SHP77 treated with DMSO at 0.1 percent for 48 hours (cell line): ENCODE measurements at regions not wholly inside any gene's neighbourhood (a gene's known extent, or its start where the extent isn't known, plus 50 kb on each side); places are given as distances from the start of the nearest gene placed in this dataset.

ENCODE experiments used
- DNase-seq: peaks from one replicate; lab custom pipeline; 2025; lab: John Stamatoyannopoulos, UW

DNA sequence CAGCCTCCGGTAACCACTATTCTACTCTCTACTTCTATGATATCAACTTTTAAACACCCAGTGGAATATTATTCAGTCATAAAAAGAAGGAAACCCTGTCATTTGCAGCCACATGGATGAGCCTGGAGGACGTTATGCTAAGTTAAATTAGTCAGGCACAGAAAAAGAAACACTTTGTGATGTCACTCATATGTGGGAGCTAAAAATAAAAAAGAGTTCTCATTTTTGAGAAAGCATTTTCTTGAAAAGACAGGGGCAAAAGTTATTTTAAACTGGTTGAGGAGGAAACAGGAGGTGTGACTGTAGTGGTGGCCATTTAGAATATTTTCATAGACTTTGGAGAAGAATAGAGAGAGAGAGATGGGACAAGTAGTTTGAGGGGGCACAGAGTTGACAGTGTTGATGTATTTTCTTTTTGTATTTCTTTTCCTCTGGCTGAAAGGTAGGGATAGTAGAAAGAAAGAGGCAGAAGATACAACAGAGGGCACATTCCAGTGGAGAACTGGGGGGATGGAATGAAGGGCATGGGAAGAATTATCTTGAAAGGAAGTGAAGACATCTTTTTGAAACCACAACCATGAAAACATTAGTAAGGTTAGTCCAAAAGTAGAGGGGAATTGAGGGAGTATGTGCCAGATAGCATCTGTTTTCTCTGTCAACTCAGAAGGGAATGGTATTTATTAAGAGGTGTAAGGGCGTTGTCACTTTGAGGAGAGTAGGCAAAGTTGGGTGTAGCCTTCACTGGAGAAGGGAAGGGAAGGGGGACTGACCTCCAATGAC, 181.3 kb upstream of the GMDS start:
- DNase-seq: no peak

DNA sequence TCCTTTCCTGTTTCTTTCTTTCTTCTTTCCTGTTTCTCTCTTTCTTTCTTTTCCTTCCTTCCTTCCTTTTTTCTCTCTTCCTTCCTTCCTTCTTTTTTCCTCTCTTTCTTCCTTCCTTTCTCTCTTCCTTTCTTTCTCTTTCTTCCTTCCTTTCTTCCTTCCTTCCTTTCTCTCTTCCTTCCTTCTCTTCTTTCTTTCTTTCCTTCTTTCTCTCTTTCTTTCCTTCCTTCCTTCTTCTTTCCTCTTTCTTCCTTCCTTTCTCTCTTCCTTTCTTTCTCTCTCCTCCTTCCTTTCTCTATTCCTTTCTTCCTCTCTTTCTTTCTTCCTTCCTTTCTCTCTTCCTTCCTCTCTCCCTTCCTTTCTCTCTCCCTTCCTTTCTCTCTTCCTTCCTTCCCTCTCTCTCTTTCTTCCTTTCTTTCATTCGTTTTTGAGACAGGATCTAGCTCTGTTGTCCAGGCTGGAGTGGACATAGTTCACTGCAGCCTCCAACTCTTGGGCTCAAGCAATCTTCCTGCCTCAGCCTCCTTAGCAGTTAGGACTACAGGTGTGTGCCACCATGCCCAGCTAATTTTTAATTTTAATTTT, 170.8 kb upstream of the GMDS start:
- no peak for DNase-seq

DNA sequence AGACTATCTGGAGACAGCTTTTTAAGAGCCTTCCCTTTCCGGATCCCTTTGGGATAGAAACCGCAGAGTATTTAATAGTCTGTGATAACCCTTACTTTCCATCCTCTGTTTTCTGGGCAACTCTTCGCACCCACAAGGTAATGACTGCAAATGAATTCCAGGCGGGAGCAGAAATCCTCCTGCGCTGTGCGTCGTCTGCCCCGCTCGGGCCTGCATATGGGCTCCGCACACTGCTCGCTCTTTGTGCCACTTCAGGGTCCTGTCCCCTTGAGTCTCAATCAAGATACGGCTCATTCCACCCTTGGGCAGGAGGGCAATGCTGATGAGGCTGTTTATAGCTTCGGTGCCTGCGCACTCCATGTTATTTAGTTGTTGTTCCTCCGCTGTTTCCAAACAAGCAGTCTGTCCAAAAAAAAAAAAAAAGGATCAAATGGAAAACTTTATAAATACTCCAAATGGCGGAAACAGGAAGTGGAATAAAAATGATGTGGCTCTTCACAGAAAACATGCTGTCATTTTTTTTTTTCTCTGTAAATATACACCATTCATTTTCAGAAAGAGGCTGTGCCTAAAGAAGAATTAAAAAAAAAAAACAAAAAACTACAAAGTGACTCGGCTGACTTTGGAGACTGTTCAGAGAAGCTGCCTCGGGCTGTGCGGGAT, 169.6 kb upstream of the GMDS start:
- DNase-seq: no peak

DNA sequence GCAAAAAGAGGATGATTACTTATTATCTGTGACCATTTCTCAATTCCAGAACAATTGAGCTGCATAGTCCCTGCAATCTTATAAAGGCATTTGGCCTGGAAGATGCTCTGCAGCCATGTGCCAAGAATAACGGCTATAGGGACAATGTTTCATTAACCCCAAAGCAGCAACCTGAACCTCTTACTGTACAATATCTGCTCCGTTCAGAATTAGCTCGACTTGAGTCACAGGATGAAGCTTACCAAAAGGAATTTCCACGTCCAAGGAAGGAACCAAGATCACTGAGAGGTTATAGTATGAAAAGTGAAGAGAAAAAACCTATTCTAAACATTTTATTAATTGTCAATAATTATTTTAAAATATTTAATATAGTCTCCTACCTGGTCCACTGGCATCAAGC, 167.3 kb upstream of the GMDS start:
- DNase-seq: no peak

DNA sequence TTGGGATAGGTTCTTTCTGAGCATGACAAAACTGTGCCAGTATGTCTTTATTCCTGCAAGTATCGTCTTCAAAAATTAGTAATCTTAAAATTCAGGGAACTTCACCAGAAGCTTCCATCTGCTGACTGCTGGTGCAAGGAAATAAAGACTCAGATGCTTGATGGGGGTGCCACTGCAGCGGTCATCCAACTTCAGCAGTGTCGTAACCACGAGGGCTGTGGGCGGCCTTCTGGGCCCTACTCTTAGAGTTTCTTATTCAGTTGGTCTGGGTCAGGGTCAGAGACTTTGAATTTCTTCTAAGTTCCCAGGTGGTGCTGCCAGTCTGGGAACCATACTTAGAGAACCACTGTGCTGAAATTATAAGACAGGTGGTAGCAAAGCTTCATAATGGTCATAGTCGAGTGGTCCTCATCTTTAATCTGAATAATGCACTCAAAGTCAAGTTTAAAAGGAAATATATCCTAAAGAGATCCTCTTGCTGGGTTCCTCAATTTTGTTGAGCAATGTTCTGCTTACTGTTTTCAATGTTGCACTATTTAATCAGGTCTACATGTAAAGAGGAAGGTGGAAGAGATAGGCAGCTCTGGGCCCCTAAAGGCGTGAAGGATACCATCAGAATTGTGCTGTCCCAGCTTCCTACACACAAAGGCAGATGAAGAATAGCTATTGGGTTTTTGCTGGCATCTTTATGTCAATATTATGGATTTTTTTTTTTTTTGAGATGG, 165.4 kb upstream of the GMDS start:
- DNase-seq: no peak

DNA sequence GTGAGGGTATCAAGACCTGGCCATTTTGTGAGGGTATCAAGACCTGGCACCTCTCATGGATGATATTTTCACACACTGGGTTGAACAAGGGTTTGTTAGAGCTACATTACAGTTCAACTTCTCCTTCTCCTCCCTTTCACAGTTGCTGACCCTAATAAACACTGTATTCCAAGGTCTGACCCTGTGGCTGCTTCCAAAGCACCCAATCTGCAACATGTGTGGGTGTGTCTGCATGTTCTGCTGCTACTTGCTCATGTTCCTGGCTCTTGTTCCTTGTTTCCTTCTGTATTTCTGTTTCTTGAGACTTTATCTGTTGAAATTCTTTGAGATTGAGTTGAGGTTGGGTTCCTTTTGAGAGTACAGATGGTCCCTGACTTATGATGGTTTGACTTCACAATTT, 162.1 kb upstream of the GMDS start:
- no peak for DNase-seq

DNA sequence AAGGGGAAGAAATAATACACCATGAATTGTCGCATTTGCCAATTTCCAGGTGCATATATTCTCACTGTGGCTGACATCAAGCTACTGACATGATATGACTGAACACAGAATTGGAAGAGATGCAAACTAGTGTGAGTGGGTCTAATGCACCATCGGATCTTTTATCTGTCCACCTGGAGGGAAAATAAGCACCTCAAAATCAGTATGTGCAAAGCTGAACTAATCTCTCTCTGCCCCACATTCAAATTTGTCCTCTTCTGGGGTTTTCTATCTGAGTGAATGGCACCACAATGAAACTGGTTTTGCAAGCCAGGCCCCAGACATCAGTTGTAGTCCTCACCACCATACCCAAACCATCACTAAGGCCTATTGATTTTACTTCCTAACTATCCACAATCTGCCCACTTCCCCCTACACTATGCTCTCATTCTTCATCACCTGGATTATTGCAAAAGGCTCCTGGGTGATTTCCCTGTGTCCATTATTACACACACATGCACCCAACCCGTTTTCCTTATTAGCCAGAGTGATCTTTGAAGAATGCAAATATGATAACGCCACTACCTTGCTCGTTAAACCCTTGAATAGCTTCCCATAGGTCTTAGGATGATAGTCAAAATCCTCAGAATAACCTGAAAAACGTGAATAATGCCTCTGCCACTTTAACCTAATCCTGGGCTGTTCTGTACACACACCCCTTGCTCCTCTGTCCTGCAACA, 159.0 kb upstream of the GMDS start:
- DNase-seq: no peak

DNA sequence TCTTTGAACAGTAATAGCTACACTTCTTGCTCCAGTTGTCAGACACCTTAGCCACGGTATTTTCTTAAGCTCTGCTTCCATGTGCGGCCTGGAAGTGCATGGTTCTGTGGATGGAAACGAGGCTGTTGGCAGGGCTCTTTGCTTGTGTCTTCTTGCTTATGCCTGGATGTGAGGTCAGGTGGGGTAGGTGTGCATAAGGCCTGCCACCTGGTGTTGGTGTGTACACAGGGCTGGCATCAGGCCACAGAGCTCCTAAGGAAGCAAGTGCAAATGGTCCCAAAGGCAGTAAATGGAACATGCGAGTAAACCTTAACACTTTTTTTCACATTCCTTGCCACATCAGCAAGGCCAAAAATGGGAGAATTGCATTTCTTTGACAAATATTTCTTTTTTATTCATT, 158.1 kb upstream of the GMDS start:
- peak; percentile 60 for DNase-seq

DNA sequence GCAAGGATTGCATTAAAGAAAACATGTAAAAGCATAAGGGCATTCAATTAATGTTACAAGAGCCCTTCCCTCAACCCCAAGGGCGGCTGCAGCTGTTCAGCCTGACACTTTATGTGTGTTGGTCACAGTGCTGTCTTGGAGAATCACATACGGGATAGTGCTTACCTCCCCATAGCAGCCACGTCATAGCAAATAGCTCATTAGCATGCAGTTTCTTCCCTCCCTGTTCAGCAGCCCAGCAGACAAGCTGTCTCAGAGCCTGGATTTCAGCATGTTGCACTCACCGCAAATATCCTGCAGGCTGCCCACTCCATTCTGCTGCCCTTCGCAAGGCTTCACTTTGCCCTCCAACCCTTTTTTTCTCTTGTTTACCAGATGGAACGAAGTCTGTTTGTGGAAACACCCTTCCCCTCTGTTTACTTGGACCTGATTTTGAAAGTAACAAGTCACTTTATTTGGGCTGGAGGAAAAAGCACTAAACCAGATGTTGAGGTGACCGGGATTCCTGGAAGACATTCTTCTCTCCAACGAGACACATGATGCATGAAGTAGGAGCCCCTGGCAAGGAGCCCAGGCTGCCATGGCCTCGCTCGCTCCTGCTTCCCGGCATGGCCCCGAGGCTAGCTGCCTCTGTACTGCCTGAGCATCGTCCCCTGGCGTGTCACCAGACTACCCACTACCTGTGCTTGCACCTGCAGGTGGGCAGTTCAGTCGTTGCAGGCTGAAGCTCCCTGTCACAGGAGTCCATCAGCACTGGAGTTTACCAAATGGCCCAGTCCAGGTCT, 151.6 kb upstream of the GMDS start:
- DNase-seq: peak; percentile 42

DNA sequence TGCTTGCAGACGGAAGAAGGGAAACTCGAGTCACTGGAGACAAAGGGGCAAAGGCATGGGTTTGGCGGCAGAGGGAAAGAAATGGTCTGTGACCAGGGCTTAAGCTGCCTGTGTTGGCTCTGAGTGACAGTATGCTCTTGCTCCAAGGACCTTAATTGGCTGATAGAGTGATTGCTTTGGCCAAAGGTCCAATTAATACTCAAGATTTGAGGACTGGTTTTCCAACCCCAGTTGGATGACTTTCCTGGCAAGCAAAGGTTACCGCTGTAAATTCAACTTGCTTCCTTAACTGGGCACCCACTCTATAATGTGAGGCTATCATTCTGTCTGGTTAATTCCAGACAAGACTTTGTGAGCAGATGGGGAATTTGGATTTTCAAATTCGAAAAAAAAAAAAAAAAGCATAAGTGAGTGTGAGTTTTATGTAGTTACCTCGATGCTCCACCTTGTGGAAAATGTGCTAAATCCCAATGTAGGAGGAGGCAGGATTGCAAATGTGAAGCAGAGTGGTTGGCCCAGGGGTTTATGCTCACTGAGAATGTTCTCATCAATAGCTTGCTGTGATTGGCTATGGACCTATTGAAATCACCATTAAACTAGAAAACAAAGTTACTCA, 150.7 kb upstream of the GMDS start:
- DNase-seq: no peak

DNA sequence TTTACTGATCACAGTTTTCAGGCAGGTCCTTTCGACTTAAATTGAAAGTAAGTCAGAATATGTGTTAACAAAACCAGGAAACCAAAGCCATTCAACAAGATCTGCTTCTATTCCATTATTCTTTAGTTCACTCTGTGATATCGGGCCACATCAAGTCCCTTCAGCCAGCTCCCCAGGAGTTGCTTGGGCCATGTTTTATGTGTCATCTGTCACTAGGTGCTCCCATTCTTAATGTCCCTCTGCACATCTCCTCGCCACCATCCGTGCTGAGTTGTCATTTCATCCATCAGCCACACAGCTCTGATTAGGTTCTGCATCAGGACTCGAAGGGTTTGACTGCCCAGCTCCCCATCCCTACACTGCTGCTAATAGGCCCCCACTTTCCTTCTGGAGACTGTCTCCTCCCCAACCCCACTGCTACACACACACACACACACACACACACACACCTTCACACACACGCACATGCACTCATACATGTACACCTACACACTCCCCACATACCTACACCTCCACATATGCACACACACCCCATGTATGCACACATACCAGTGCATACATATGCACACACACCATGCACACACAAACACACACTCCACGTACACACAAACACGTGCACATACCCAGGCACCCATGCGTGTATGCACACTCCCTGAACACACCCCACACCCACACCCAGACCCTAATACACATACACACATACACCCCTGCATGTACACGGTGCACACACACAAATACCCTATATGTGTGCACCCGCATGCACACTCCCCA, 143.3 kb upstream of the GMDS start:
- DNase-seq: no peak

DNA sequence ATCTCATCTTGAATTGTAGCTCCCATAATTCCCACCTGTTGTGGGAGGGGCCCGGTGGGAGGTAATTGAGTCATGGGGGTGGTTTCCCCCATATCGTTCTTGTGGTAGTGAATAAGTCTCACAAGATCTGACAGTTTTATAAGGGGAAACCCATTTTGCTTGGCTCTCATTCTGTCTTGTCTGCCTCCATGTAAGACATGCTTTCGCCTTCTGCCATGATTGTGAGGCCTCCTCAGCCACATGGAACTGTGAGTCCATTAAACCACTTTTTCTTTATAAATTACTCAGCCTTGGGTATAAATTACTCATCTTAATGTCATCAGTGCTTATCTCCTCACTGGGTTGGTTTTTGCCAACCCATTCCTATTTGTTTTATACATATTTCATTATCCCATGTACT, 142.0 kb upstream of the GMDS start:
- DNase-seq: no peak

DNA sequence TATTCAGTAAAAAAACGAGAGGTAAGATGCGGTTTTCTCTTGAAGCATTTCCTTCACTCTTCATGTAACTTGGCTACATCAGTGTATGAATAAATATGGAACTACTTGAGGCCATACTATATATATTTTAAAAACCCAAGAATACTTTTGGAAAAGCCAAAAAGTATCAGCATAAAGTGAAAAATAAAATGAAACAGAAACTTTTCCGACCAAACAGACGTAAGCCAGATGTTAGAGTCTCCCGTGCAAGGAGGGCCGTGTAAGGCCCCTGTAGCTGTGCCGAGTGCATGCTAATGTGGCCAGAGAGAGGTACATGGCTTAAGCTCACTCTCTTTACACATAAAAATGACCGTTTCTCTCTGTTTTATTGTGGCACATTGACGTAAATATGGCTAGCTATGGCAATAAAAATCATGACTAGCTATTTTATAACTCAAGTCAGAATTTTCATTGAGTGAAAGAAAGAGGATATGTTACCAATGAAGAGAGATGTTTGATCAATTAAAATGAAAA, 140.1 kb upstream of the GMDS start:
- no peak for DNase-seq

DNA sequence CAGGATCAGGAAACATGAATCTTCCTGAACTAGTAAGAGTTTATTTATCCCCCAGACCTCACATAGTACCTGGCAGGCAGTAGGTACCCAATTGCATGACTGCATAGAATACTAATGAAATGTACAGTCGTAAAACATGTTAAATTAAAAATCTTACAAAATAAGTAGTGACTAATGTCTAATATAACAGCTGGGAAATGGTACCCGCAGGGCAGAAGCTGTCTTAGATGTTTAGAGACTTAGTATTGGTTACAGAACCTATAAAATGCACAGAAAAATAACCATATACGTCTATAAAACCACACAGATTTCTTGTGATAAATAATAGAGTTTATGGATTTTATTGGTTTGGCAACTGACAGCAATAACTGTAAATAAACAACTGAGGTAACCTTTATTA, 139.1 kb upstream of the GMDS start:
- no peak for DNase-seq

DNA sequence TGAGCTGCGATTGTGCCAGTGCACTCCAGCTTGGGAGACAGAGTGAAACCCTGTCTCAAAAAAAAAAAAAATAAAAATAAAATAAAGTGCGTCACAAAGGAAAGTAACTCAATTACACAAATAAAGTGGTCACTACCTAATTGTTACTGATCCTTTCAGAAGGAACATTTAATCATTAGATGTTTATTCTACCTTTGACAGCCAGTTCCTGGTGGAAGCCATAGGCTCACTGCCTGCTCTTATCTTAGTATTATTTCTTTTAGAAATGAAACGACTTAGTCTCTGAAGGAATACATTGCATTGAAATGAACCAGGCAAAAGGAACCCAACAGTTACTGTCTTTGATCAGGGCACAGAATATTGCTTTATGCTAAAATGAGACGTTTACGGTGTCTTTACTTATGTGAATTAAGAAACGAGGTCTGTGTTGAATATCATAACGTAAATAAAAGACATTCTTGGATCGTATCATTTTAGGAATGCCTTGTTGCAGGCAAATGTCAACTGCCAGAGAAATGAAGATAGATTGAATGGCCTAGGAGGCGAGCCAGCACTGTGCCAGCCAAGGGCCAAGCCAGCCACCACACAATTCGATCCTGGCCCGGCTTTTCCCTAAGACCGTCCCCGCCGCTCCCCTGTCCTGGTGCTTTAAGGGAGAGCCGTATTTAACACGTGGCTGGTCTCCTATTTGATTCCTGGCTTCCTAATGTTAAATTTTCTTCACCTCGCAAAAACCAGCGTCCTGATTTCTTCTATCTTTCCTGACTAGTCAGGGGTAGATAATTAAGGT, 136.7 kb upstream of the GMDS start:
- no peak for DNase-seq

DNA sequence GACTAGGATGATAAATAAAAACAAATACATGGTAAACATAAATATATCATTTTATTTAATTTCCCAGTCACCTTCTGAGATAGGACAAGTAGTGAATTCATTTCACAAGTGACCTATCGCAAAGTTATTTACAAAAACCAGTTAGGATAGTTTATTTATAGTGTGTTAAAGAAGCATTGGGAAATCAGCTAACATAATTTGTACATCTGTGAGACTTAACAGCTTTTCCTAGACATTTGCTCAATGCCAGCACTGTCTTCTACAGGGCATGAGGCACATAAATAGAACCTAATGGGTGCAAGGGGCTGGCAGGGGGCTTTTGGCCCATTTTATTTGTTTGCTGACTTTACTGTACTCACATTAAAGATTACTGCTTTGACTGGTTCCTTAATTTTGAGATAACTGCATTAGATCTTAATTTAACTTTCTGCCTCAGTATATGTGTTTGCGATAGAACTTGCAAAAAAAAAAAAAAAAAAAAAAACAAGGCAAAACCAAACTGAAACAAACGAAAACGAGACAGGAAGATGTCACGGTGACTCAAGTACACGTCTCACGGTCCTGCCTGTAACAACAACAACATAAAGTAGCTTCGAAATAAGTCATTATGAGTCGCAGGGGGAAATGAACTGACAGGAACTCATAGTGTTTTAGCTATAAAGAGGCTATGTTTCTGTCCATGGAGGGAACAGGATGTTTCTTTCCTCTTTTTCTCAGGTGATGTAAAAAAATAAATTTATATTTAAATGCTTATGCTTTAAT, 133.7 kb upstream of the GMDS start:
- DNase-seq: no peak

DNA sequence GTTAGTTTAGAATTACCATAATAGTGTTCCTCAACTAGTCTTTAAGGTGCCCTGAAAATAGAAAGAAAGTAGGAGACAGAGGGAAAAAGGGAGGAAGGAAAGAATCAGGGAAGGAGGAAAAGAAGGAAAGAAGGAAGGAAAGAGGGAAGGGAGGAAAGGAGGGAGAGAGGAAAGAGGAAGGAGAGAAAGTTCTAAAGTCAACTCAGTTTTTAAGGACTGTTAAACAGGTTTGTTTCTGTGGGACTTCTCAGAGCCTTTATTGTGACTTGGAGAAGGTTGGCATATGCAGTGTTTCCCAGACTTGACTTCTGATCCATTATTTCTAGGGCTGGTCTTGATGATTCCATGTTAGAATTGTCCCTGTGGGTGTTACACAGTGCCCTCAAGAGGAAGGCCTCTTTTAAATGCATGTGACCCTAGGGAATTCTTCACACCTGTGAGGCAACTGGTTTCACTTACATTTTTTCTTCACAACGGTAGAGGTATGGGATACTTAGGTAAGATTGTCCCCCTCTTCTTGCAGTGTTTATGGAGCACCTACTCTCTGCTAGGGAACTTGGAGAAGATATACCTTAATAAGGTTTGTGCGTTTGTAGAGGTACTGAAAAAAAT, 132.7 kb upstream of the GMDS start:
- DNase-seq: no peak
